ENCODE measurements at regions not wholly inside any gene's neighbourhood (a gene's known extent, or its start where the extent isn't known, plus 50 kb on each side); places are given as distances from the start of the nearest gene placed in this dataset.

GRCh38 chr7:34269084-34269483 is 363.7 kb downstream of the BMPER start:
- H3K36me3 Mint-ChIP-seq = no peaks in the 10 kb centered on the region
- H3K4me3 Mint-ChIP-seq = no peak overlapping the region
- no peak for TF ChIP-seq CTCF (conservative IDR thresholded peaks at IDR 0.05)
- H3K4me1 Mint-ChIP-seq (ENCODE audit: unreplicated experiment) = no peaks in the 10 kb centered on the region
- peaks cover 6% of the 10 kb centered on the region for H3K27me3 Mint-ChIP-seq
- DNase-seq (ENCODE audit: extremely low spot score, unreplicated experiment) = no peak
- H3K9me3 Mint-ChIP-seq = peaks cover under 1% of the 10 kb centered on the region
- H3K27ac Mint-ChIP-seq = no peak overlapping the region

GRCh38 chr7:34275624-34276023 is 370.3 kb downstream of the BMPER start:
- TF ChIP-seq CTCF (conservative IDR thresholded peaks at IDR 0.05) = no peak
- no peak for DNase-seq (ENCODE audit: extremely low spot score, unreplicated experiment)
- no peaks in the 10 kb centered on the region for H3K9me3 Mint-ChIP-seq
- H3K36me3 Mint-ChIP-seq = no peaks in the 10 kb centered on the region
- no peak overlapping the region for H3K27ac Mint-ChIP-seq
- no peaks in the 10 kb centered on the region for H3K27me3 Mint-ChIP-seq
- no peaks in the 10 kb centered on the region for H3K4me1 Mint-ChIP-seq (ENCODE audit: unreplicated experiment)
- H3K4me3 Mint-ChIP-seq = no peak overlapping the region

- no peaks in the 10 kb centered on the region for H3K27me3 Mint-ChIP-seq
- no peak overlapping the region for H3K4me3 Mint-ChIP-seq
- H3K9me3 Mint-ChIP-seq = no peaks in the 10 kb centered on the region
- H3K36me3 Mint-ChIP-seq = no peaks in the 10 kb centered on the region
- H3K4me1 Mint-ChIP-seq (ENCODE audit: unreplicated experiment) = no peaks in the 10 kb centered on the region
- H3K27ac Mint-ChIP-seq = no peak overlapping the region
- no peak for DNase-seq (ENCODE audit: extremely low spot score, unreplicated experiment)
- no peak for TF ChIP-seq CTCF (conservative IDR thresholded peaks at IDR 0.05)
Observed at GRCh38 chr7:34277016-34277802, 371.9 kb downstream of the BMPER start.

GRCh38 chr7:34277803-34278199 is 372.5 kb downstream of the BMPER start:
- Mint-ChIP-seq H3K36me3 (no peaks in the 10 kb centered on the region), H3K4me1 (ENCODE audit: unreplicated experiment) (no peaks in the 10 kb centered on the region), H3K27me3 (no peaks in the 10 kb centered on the region), H3K9me3 (no peaks in the 10 kb centered on the region), H3K4me3 (no peak overlapping the region), H3K27ac (no peak overlapping the region)
- no peak for DNase-seq (ENCODE audit: extremely low spot score, unreplicated experiment)
- TF ChIP-seq CTCF (conservative IDR thresholded peaks at IDR 0.05) = no peak

GRCh38 chr7:34281260-34281659 is 375.9 kb downstream of the BMPER start:
- Mint-ChIP-seq H3K36me3 (no peaks in the 10 kb centered on the region), H3K27me3 (no peaks in the 10 kb centered on the region), H3K27ac (no peak overlapping the region), H3K9me3 (no peaks in the 10 kb centered on the region), H3K4me1 (ENCODE audit: unreplicated experiment) (no peaks in the 10 kb centered on the region), H3K4me3 (no peak overlapping the region)
- DNase-seq (ENCODE audit: extremely low spot score, unreplicated experiment) = no peak
- no peak for TF ChIP-seq CTCF (conservative IDR thresholded peaks at IDR 0.05)
